ENCODE measurements at regions not wholly inside any gene's neighbourhood (a gene's known extent, or its start where the extent isn't known, plus 50 kb on each side); places are given as distances from the start of the nearest gene placed in this dataset.

- no peak for DNase-seq (ENCODE audit: low spot score)
These were observed 54.5 kb upstream of the LHX8 start for GRCh38 chr1:75079538-75080290.

GRCh38 chr1:75083223-75083622 is 51.0 kb upstream of the LHX8 start:
- DNase-seq (ENCODE audit: low spot score) = no peak

- DNase-seq (ENCODE audit: low spot score) = no peak
These were observed 50.2 kb upstream of the LHX8 start for GRCh38 chr1:75083848-75084514.
